NCI-H128 (cell line): ENCODE measurements at regions not wholly inside any gene's neighbourhood (a gene's known extent, or its start where the extent isn't known, plus 50 kb on each side); places are given as distances from the start of the nearest gene placed in this dataset.
"Not testable (repeated sequence)": the region's sequence is repeated elsewhere in the genome, so short reads cannot be mapped to it uniquely, and the experiment has no call there.

Source experiments
- DNase-seq: peaks from one replicate; lab custom pipeline; 2025; ENCODE audit not compliant: unreplicated experiment; lab: John Stamatoyannopoulos, UW

DNA sequence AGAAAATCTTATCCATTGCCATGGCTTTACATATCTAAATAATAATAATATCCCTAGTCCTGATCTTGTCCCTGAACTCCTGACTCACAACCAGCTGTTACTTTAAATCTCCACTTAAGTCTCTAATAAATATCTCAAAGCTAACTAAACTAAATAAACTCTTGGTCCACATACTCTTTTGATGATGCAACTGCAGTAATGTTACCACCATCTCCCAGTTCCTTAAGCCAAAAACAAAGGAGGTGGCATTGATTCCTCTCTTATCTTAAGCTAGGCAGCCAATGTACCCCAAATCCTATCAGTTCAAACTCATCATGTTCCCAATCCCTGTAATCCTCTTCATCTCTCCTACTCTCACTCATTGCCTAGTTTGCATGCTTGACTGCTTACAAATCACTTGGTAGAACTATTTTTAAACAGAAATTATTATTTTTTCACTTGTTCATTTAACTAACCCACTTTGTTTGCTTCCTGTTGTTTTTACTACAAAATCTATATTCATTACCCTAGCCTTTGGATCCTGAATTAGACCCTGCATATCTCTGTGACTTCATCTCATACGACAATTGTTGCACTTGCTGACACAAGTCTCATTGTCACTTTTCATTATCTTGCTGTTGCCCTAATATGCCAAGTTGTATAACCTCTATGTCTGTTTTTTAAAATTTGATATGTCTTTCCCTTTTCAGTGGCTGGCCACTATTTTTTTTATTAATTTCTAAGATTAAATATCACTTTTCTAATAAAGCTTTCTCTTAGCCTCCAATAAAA, 462.2 kb downstream of the ZPLD1 start:
- DNase-seq, result no peak

DNA sequence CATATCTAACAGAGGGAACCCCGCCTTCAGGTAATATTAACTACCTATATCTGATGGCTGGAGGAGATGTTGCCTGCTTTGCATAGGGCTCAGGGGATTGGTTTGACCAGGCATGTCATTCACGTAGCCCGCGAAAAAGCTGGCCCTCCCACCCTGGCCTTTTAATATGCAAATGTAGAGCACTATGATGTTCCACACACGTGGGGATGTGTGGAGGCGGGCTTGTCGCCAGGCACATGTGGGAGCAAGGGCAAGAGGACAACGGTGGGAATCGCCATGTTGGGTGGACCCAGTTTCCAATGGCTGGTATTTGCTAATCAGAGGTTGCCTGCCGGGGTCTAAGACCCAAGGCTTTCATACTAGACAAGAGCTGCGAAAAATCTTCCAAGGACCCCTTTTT, 469.8 kb downstream of the ZPLD1 start:
- no peak for DNase-seq

GRCh38 chr3:102905811-102906210, 471.0 kb downstream of the ZPLD1 start:
- no peak for DNase-seq

GRCh38 chr3:102906818-102907217, 472.0 kb downstream of the ZPLD1 start:
- DNase-seq, result no peak

- DNase-seq, result no peak
Observed at GRCh38 chr3:102909904-102910303, 475.1 kb downstream of the ZPLD1 start.

GRCh38 chr3:102916532-102916931, 481.7 kb downstream of the ZPLD1 start:
- DNase-seq, result no peak

GRCh38 chr3:102926618-102927017, 491.8 kb downstream of the ZPLD1 start:
- DNase-seq, result no peak

DNA sequence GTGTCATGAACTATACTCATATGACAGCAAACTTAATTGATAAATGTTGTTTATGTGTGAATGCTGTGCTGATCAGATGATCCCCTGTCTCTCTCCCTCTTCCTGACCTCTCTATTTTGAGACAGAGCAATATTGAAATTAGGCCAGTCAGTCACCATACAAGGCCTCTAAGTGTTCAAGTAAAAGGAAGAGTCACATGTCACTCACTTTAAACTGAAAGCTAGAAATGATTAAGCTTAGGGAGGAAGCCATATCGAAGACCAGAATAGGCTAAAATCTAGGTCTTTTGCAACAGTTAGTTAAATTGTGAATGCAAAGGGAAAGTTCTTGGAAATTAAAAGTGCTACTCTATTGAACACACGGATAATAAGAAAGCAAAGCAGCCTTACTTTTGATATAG, 498.6 kb downstream of the ZPLD1 start:
- no peak for DNase-seq

GRCh38 chr3:102936511-102937045, 501.8 kb downstream of the ZPLD1 start:
- DNase-seq, result no peak

GRCh38 chr3:102941786-102942185, 507.0 kb downstream of the ZPLD1 start:
- no peak for DNase-seq

- DNase-seq, result not testable (repeated sequence)
Observed at GRCh38 chr3:102946445-102946844, 511.6 kb downstream of the ZPLD1 start.

- no peak for DNase-seq
Observed at GRCh38 chr3:102972350-102972749, 537.5 kb downstream of the ZPLD1 start.

- DNase-seq, result no peak
Observed at GRCh38 chr3:102974333-102974732, 539.5 kb downstream of the ZPLD1 start.

GRCh38 chr3:102979191-102979590, 544.4 kb downstream of the ZPLD1 start:
- no peak for DNase-seq

- no peak for DNase-seq
Observed at GRCh38 chr3:102979682-102980354, 545.0 kb downstream of the ZPLD1 start.

DNA sequence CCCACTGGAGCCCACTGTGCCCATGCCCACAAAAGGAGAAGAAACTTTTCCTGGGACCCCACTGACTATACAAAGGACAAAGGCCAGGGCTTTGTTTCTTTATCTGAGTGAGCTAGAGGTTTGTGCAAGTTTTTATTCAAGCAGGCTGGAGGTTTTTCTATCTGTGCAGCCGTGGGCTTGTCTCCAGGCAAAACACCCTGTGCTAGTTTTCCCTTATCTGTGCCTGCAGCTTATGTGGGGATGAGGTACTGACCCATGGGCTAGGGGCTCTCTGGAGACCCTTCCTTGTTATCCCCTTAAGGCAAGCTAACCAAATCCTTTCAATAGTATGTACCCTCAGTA, 545.5 kb downstream of the ZPLD1 start:
- no peak for DNase-seq

- DNase-seq, result no peak
Observed at GRCh38 chr3:103002425-103003176, 567.8 kb downstream of the ZPLD1 start.

DNA sequence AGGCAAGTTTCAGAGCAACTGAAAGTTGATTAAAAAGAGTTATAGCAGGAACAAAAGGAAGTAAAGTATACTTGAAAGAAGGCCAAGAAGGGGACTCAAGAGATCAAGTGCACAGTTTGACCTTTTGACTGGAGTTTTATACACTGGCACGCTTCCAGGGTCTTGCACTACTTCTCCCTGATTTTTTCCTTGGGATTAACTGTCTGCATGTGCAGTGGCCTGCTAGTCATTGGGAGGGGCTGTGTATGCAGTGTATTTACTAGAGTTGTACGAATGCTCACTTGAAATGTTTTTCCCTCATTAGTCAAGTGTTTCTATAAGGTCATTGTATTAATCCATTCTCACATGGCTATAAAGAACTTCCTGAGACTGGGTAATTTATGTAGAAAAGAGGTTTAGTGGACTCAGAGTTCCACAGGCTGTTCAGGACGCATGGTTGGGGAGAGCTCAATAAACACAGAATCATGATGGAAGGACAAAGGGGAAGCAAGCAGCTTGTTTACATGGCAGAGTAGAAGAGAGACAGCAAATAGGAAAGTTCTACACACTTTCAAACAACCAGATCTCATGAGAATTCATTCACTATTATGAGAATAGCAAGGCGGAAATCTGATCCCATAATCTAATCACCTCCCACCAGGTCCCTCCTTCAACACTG, 571.8 kb downstream of the ZPLD1 start:
- no peak for DNase-seq

DNA sequence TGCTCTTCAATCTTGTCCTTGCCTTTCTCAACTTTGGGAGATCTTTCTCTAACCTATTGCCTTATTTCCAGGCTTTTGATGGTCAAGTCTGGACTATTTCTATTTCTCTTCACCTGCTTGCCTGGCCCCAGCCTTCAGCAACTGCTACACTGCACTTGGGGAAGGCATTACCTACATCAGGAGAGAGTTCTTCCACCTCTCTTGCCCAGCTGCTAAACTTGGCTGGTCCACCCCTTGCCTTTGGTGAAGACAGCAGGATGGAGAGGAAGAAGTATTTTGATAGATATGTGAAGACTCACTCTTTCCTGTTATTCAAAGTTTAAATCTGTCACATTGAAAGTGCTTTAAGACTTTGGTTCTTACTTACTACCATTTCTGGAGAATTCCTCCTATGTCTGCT, 574.8 kb downstream of the ZPLD1 start:
- DNase-seq, result no peak

DNA sequence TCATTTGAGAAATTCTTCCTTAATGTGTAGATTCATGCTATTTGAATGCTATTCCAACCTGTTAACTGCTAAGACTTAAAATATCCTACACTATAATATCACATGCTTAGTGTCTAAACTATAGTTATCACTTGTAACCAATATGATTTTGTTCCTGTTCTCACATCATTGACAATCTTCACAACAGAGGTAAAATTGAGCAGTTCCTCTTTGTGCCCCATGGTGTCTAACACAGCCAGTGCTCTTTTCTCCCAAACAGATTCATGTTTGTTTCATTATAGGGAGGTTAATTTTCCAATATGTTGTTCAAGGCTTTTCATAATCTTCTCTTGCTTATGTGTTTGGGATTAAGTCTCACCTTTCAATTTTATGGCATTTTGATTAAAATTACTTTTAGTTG, 591.1 kb downstream of the ZPLD1 start:
- no peak for DNase-seq

GRCh38 chr3:103033841-103034240, 599.0 kb downstream of the ZPLD1 start:
- DNase-seq, result no peak
